Dendritic cell treated with granulocyte-macrophage colony-stimulating factor and Interleukin-4, amounts not matched to agents 40 ng/mL and 50 ng/mL, for 4 days (primary cell): ENCODE measurements at regions not wholly inside any gene's neighbourhood (a gene's known extent, or its start where the extent isn't known, plus 50 kb on each side); places are given as distances from the start of the nearest gene placed in this dataset.

ENCODE experiments used
- H3K27ac Mint-ChIP-seq: one replicate; pipeline ENCODE4 v1.8.0; 2022; ENCODE audit warnings: mild to moderate bottlenecking, mixed read lengths
- H3K27me3 Mint-ChIP-seq: one replicate; pipeline ENCODE4 v1.8.0; 2022; ENCODE audit warnings: mild to moderate bottlenecking, mixed read lengths
- H3K36me3 Mint-ChIP-seq: one replicate; pipeline ENCODE4 v1.8.0; 2022; ENCODE audit warnings: low read depth, mixed read lengths
- H3K4me1 Mint-ChIP-seq: one replicate; pipeline ENCODE4 v1.8.0; 2022; ENCODE audit warnings: low read depth, mixed read lengths
- H3K4me3 Mint-ChIP-seq: one replicate; pipeline ENCODE4 v1.8.0; 2022; ENCODE audit warnings: mild to moderate bottlenecking, moderate library complexity, mixed read lengths
- H3K9me3 Mint-ChIP-seq: one replicate; pipeline ENCODE4 v1.8.0; 2022; ENCODE audit warnings: mixed read lengths
- intact Hi-C: fragments of 100-400 bp; cut with micrococcal nuclease; formaldehyde crosslinking; loops from one replicate; pipeline ENCODE4 v1.15.0; 2022

GRCh38 chr20:52536841-52537400, 345.3 kb upstream of the ZFP64 start:
- H3K4me1 Mint-ChIP-seq: no peaks in the 10 kb centered on the region

DNA sequence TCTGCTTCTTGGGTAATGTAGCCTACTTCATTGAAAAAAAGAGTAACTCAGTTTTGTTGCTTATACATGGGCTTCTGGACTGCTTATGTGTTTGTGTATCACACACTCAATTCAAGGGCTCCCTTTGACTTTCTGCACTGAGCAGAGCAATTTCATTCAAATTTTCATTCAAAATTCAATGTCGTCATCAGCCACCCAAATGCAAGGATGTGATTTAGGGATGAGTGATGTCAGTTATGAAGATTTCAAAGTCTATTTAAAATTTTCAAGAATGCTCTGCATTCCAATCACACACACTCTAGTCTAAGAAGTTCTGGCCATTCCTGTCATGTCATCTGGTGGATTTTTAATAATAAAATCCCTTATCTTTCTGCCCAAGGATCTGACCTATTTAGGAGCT, 344.5 kb upstream of the ZFP64 start:
- Mint-ChIP-seq H3K27ac (no peak overlapping the region), H3K27me3 (no peaks in the 10 kb centered on the region), H3K36me3 (no peaks in the 10 kb centered on the region), H3K4me1 (no peaks in the 10 kb centered on the region), H3K9me3 (peaks cover 9% of the 10 kb centered on the region), H3K4me3 (no peak overlapping the region)
- intact Hi-C loops: no loop called here

More at GRCh38 chr20:52536841-52537400, 345.3 kb upstream of the ZFP64 start:
- H3K9me3 Mint-ChIP-seq: peaks cover under 1% of the 10 kb centered on the region
- no peaks in the 10 kb centered on the region for H3K27me3 Mint-ChIP-seq
- intact Hi-C loops: no loop called here
- no peaks in the 10 kb centered on the region for H3K36me3 Mint-ChIP-seq
- no peak overlapping the region for H3K4me3 Mint-ChIP-seq
- H3K27ac Mint-ChIP-seq: no peak overlapping the region

DNA sequence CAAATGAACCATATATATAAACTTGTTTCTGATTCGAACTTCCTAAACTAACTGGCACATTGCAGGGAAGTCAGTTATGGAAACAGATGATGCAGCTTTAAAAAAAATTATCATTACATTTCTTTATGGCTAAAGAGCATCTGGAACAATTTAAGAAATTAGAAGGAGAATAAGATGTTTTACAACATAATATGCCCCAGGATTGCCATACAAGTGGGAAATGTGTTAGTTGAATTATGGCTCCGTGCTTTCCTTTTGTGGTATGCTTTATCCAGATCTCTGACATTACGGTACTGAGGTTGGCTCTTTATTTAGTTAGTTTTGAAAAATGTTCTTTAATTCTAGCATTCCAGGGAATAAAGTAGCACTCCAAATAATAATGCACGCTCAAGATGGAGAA, 343.0 kb upstream of the ZFP64 start:
- no peak overlapping the region for H3K4me3 Mint-ChIP-seq
- no peaks in the 10 kb centered on the region for H3K27me3 Mint-ChIP-seq
- intact Hi-C loops: no loop called here
- peaks cover 9% of the 10 kb centered on the region for H3K9me3 Mint-ChIP-seq
- H3K4me1 Mint-ChIP-seq: no peaks in the 10 kb centered on the region
- H3K36me3 Mint-ChIP-seq: no peaks in the 10 kb centered on the region
- H3K27ac Mint-ChIP-seq: no peak overlapping the region

DNA sequence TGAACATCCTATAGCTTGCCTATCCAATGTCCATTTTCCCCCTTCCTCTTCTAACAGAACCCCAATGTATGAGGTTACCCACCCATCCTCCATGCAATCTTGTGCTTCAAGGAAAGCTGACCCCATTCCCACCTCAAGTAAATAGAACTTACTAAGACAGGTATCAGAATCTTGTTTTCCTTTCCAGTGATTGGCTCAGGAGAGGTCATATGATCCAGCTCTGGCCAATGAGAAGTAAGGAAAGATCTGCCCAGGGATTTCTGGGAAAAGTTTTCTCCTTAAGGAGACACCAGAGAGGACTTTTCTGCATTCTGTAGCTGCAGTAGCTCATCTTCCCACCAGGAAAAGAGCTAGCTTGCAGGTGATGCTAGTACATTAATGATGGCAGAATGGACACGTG, 341.8 kb upstream of the ZFP64 start:
- H3K27me3 Mint-ChIP-seq: no peaks in the 10 kb centered on the region
- intact Hi-C loops: no loop called here
- no peak overlapping the region for H3K4me3 Mint-ChIP-seq

GRCh38 chr20:52532674-52533073, 341.1 kb upstream of the ZFP64 start:
- intact Hi-C loops: no loop called here
- Mint-ChIP-seq H3K27ac (no peak overlapping the region), H3K4me1 (no peaks in the 10 kb centered on the region), H3K4me3 (no peak overlapping the region), H3K36me3 (no peaks in the 10 kb centered on the region), H3K27me3 (no peaks in the 10 kb centered on the region), H3K9me3 (peaks cover 9% of the 10 kb centered on the region)

More for the DNA sequence above, 341.8 kb upstream of the ZFP64 start:
- H3K36me3 Mint-ChIP-seq: no peaks in the 10 kb centered on the region
- no peak overlapping the region for H3K27ac Mint-ChIP-seq
- H3K9me3 Mint-ChIP-seq: peaks cover 9% of the 10 kb centered on the region
- H3K4me1 Mint-ChIP-seq: no peaks in the 10 kb centered on the region

DNA sequence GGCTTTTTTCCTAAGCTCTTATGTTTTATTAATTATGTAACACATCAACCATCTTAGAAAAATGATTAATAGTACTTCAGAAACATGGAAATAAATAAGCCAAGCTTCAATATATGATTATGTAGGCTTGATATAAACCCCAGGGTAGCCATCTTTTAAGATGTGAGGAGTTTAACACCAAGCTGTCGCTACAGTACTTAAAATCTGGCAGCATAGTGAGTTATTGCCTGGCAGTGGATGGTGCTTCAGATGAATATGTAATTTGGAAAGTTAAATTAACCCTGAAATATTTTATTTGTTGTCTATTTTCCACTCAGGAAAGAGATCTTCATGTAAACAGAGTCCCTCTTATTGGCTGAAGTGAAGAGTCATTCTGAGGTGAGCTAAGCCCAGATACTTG, 339.0 kb upstream of the ZFP64 start:
- intact Hi-C loops: no loop called here
- Mint-ChIP-seq H3K9me3 (peaks cover 9% of the 10 kb centered on the region), H3K27me3 (no peaks in the 10 kb centered on the region), H3K36me3 (no peaks in the 10 kb centered on the region), H3K4me3 (no peak overlapping the region), H3K27ac (no peak overlapping the region), H3K4me1 (no peaks in the 10 kb centered on the region)

DNA sequence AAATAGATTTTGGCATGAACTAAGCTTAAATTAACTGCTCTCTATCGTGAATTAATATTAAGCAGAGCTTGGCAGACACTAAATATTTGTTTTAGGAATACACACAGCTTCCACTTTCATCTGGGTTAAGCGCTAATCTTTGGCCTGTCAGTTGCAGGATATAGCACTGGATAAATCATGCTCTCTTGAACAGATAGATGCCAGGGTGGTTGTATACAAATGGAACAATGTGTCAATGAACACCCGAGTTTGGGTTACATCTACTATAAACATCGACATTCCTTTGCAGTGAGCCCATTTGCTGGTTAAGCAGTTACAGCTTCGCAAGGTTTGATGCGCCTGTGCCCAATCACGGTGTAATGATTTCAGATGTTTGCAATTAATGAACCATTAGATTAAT, 338.2 kb upstream of the ZFP64 start:
- H3K27me3 Mint-ChIP-seq: no peaks in the 10 kb centered on the region
- H3K4me3 Mint-ChIP-seq: no peak overlapping the region
- H3K9me3 Mint-ChIP-seq: peaks cover 9% of the 10 kb centered on the region
- intact Hi-C loops: no loop called here
- H3K4me1 Mint-ChIP-seq: no peaks in the 10 kb centered on the region
- no peak overlapping the region for H3K27ac Mint-ChIP-seq
- H3K36me3 Mint-ChIP-seq: no peaks in the 10 kb centered on the region

- no peaks in the 10 kb centered on the region for H3K27me3 Mint-ChIP-seq
- intact Hi-C loops: no loop called here
- H3K9me3 Mint-ChIP-seq: no peaks in the 10 kb centered on the region
- no peak overlapping the region for H3K4me3 Mint-ChIP-seq
- H3K4me1 Mint-ChIP-seq: no peaks in the 10 kb centered on the region
- H3K36me3 Mint-ChIP-seq: no peaks in the 10 kb centered on the region
- no peak overlapping the region for H3K27ac Mint-ChIP-seq
These were observed 333.3 kb upstream of the ZFP64 start for GRCh38 chr20:52524861-52525260.

- Mint-ChIP-seq H3K27ac (no peak overlapping the region), H3K4me1 (no peaks in the 10 kb centered on the region), H3K27me3 (peaks cover 2% of the 10 kb centered on the region), H3K36me3 (no peaks in the 10 kb centered on the region), H3K9me3 (peaks cover 5% of the 10 kb centered on the region), H3K4me3 (no peak overlapping the region)
- intact Hi-C loops: no loop called here
These were observed 327.2 kb upstream of the ZFP64 start for GRCh38 chr20:52518735-52519134.

- Mint-ChIP-seq H3K9me3 (peaks cover 5% of the 10 kb centered on the region), H3K27ac (no peak overlapping the region), H3K4me3 (no peak overlapping the region), H3K36me3 (no peaks in the 10 kb centered on the region), H3K27me3 (peaks cover 2% of the 10 kb centered on the region), H3K4me1 (no peaks in the 10 kb centered on the region)
- intact Hi-C loops: no loop called here
These were observed 324.3 kb upstream of the ZFP64 start for GRCh38 chr20:52515877-52516276.

GRCh38 chr20:52500157-52500556, 308.6 kb upstream of the ZFP64 start:
- peaks cover 10% of the 10 kb centered on the region for H3K9me3 Mint-ChIP-seq
- H3K4me3 Mint-ChIP-seq: no peak overlapping the region
- peaks cover 3% of the 10 kb centered on the region for H3K27me3 Mint-ChIP-seq
- no peaks in the 10 kb centered on the region for H3K36me3 Mint-ChIP-seq
- no peak overlapping the region for H3K27ac Mint-ChIP-seq
- intact Hi-C loops: no loop called here
- H3K4me1 Mint-ChIP-seq: no peaks in the 10 kb centered on the region

DNA sequence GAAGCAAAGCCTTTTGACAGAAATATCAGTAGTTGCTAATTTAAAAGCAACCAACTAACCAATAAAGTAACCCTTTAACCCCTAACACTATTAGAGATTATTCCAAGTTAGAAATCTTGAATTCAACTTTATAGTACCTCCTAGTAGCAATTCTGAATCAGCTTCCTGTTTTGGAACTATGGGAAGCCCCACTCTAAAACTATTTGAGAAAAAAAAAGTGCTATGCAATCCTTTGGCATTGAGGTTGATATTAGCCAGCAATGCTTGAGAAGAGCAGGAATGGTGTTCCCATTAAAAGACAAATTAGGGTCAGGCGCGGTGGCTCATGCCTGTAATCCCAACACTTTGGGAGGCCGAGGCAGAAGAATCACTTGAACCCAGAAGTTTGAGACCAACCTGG, 306.2 kb upstream of the ZFP64 start:
- no peak overlapping the region for H3K27ac Mint-ChIP-seq
- peaks cover 11% of the 10 kb centered on the region for H3K4me1 Mint-ChIP-seq
- H3K36me3 Mint-ChIP-seq: no peaks in the 10 kb centered on the region
- intact Hi-C loops: no loop called here
- no peaks in the 10 kb centered on the region for H3K9me3 Mint-ChIP-seq
- H3K27me3 Mint-ChIP-seq: peaks cover 20% of the 10 kb centered on the region
- H3K4me3 Mint-ChIP-seq: no peak overlapping the region

DNA sequence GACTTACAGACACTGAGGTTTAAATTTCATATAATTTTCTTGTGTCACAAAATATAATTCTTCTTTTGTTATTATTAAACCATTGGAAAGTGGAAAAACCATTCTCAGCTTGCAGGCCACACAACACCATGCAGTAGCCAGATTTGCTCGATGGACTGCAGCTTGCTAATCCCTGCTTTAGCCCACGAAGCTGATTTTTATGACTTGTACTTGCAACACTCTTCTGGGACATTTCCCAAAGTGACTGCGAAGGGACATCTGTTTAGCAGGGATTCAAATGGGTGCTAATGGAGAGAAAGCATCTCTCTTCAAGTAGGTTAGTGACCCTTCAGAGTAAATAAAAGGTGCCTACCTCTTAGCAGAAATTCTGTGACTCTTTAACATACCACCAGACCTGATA, 304.6 kb upstream of the ZFP64 start:
- Mint-ChIP-seq H3K27ac (no peak overlapping the region), H3K9me3 (no peaks in the 10 kb centered on the region), H3K4me1 (peaks cover 11% of the 10 kb centered on the region), H3K36me3 (no peaks in the 10 kb centered on the region), H3K27me3 (peaks cover 23% of the 10 kb centered on the region), H3K4me3 (no peak overlapping the region)
- intact Hi-C loops: no loop called here

DNA sequence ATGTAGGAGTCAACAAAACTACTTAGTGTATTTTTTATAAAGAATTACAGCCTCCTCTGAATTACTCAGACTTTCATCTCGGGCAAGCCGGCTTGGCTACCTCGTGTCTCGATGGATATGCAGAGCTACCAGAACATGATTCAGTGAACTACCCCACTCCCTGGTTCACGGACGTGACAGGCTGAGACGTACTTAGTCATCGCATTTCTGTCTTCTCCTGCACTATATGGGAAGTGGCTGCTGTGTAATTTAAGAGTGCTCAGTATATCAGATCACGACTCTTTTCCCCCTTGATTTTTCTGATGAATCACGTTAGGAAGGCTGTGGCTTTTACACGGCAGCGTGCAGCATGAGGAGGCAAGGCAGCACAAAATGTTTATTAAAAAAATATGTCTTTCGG, 302.7 kb upstream of the ZFP64 start:
- no peaks in the 10 kb centered on the region for H3K36me3 Mint-ChIP-seq
- H3K9me3 Mint-ChIP-seq: no peaks in the 10 kb centered on the region
- H3K27me3 Mint-ChIP-seq: peaks cover 25% of the 10 kb centered on the region
- intact Hi-C loops: no loop called here
- no peak overlapping the region for H3K27ac Mint-ChIP-seq
- H3K4me1 Mint-ChIP-seq: peaks cover 11% of the 10 kb centered on the region
- H3K4me3 Mint-ChIP-seq: no peak overlapping the region

GRCh38 chr20:52493171-52493721, 301.7 kb upstream of the ZFP64 start:
- Mint-ChIP-seq H3K27me3 (peaks cover 25% of the 10 kb centered on the region), H3K9me3 (no peaks in the 10 kb centered on the region), H3K4me3 (no peak overlapping the region), H3K36me3 (no peaks in the 10 kb centered on the region), H3K27ac (no peak overlapping the region), H3K4me1 (peaks cover 11% of the 10 kb centered on the region)
- intact Hi-C loops: no loop called here
